Hematopoietic multipotent progenitor cell treated with erythropoietin and hydrocortisone succinate and interleukin-3 and kit ligand, for 15 days (in vitro differentiated cells): ENCODE measurements at regions not wholly inside any gene's neighbourhood (a gene's known extent, or its start where the extent isn't known, plus 50 kb on each side); places are given as distances from the start of the nearest gene placed in this dataset.
"Not testable (repeated sequence)": the region's sequence is repeated elsewhere in the genome, so short reads cannot be mapped to it uniquely, and the experiment has no call there.

Experiments
- DNase-seq: peaks from one replicate; pipeline ENCODE4 v3.0.0-alpha.2; 2015; ENCODE audit warnings: low spot score

DNA sequence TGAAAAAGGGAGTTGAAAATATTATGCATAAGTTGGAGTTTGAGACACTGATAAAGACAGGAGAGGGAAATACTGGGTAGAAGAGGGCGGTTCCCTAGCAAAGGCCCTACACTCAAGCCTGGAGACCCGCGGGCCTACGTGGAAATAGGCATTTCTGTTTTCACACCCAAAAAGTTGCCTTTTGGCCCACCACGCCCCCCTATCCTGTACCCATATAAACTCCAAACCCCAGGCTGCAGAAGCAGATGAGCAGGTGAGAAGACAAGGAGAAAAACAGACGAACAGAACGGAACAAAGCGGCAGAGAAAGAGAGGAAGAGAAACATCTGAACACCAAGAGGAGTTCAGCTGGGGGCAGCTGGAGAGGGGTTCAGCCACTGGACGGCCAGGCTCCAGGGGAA lies 177.9 kb downstream of the GALC start:
- DNase-seq, result no peak

DNA sequence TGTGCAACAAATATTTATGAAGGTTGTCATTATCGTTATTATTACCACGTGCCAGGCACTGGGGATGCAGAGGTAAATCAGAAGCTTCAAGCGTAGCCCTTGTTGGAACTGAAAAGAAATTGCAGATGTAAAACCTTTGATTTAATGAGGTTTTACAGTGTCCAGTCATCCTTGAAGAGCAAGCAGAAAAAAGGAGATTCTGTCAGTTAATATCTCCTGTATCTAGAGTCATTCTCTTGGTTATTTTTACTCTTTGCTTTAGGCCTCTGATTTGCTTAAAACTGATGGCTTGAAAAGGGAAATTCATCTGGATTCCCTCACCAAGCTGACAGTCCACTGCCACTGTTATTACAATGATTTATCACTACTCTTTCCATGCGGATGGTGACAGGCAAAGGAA lies 179.3 kb downstream of the GALC start:
- DNase-seq, result no peak

DNA sequence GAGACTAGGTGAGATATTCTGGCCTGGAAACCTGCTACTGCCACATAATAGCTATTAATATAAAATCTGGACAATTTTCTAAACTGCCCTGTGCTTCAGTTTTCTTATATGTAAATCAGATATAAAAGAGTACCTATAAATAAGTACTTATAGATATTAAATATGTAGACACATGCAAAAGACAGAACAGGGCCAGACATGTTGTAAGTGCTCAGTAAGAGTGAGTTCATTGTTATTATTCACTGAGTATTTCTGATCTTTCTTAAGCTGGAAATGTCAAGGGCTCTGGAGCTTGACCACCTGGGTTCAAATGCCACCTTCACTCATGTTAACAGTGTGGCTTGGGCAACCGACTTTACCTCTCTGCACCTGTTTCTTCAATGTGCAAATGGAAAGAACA lies 179.8 kb downstream of the GALC start:
- DNase-seq, result no peak

DNA sequence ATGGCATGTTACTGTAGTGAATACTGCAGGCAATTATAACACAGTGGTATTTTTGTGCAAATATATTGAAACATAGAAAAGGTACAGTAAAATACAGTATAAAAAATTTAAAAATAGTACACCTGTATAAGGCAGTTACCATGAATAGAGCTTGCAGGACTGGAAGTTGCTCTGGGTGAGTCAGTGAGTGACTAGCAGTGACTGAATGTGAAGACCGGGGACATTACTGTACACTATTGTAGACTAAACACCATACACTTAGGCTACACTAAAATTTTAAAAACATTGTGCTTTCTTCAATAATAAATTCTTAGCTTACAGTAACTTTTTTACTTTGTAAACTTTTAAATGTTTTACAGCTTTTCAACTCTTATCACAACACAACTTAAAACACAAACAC lies 181.7 kb downstream of the GALC start:
- DNase-seq, result no peak

DNA sequence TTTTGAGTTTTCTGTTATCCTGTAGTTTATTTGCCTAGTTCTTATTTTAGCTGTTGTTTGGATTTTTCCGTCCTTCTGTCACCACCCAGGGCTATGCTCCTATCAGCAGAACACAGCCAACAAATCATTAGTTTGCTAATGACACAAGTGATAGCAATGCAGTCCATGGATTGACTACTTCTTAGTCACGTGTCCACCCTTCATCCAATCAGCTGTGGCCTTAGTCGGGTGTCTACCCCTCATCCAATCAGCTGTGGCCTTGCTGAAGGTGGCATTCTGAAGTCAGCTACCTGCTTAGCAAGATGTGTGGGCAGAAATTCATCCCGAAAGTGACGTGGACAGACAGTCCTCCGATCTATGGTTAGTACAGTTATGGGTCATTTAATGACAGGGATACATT lies 182.3 kb downstream of the GALC start:
- no peak for DNase-seq

DNA sequence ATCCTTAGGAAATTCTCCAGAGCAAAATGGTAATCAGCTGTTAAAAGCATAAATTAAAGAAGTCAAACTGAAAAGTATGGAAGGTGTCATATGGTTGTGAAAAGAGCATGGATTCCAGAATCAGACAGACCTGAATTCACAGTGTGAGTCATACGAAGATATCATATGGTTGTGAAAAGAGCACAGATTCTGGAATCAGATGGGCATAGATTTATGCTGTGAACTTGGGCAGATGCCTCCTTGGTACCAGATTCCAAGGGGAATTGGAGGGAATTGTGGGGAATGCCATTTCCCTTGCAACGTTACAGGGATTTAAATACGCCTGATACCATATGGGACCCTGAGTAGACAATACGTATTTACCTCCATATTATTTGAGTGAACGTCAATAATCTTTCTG lies 183.7 kb downstream of the GALC start:
- DNase-seq, result no peak

DNA sequence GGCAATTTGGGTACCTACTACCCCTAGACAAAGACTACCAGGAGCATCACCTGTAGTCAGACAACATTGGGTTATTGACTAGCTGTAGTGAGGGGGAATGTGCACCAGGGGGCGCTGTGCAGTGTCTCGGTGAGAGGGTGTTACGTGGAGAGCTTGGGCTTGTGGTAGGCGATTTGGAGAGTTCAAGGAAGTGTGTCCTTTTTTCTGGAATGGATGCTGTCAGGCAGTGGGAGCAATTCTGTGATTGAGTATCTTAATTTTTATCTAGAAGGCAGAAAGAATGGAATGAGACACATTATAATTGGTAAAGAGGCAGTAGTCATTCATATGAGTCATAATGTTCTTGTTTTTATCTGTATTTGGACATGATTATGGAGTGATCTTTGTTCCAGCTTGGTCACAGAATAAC lies 187.7 kb downstream of the GALC start:
- peak; percentile 47 for DNase-seq

DNA sequence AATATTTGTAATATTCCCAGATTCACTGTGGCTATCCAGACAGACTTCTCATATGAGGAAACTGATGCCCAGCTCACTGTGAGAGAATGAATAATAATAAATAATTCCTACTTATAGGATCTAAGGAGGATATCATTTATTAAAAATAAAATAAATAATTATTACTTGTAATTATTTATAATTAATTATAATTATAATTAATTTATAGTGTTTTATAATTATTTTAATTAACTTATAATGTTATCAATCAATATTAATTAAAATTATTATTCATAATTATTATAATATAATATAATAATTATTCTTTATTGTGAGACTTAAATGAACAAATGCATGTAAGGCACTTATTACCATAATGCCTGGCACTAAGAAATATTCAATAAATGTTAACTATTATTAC lies 192.8 kb downstream of the GALC start:
- DNase-seq, result no peak

DNA sequence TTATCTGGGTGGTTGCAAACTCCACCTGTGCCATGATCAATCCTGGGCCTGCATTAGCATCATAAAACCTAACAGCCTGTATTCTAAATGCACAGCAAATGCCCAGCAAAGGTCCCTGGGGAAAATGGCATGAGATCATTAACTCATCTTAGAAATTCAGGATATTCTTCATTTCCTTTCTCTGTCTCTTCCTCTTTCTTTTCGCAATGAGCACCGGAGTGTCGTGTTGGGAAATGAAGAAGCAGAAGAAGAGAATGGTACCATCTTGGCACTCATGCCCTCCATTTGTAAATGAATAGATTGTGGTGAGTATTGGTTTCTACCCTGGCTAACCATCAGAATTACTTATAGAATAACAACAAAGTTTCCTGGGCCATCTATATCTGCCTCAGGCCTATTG lies 193.6 kb downstream of the GALC start:
- DNase-seq, result no peak

DNA sequence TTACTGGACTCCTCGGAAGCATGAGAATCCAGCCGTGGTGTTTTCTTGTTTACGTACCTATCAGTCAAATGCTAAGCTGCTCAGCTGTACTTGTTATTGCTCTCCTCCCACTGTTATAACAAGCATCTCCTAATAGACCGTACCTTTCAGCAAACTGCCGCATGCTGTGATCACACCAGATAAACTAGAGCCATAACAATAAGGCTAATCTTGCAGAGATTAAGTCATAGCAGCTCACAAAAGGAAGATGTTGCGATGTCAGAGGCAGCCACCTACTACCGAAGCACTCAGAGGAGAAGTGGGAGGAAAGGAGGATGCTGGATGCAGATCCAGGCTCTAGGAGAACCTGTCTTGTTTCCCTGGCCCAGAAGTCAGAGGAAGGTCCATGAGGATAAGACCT lies 196.0 kb downstream of the GALC start:
- DNase-seq, result no peak

DNA sequence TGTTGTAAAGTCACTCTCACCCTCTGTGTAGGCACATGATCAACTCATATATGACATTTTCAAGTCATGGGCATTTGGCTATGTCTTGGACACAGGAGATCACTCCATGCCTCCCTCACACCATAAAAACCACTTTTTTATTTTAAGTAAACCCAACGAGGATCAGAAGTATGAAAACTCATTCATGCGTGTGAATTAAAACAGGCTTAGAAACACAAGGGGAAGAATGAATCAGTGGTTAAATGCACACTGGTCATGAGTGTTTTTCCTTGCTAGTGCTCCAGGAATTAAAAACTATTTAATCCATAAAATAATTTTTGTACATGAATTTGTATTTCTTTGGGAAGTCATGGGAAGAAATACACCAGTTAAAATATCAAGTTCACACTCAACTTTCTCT lies 198.4 kb downstream of the GALC start:
- DNase-seq, result no peak

DNA sequence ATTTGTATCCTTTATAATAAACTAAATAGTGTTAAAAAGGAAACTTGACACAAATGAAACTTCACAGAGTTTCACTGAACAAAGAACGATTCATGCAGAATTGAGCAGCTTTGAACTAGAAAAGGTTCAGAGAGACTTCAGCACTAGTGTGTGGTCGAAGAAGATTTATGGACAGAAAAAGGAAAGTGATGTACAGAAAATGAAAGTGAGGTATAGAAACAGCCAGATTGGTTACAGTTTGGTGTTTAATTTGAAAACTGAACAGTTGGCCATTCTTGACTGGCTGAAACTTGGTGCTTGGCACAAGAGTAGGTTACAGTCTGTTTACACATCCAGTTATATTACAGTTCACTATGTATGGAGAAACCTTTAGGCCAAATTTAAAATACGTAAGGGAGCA lies 207.1 kb downstream of the GALC start:
- no peak for DNase-seq

DNA sequence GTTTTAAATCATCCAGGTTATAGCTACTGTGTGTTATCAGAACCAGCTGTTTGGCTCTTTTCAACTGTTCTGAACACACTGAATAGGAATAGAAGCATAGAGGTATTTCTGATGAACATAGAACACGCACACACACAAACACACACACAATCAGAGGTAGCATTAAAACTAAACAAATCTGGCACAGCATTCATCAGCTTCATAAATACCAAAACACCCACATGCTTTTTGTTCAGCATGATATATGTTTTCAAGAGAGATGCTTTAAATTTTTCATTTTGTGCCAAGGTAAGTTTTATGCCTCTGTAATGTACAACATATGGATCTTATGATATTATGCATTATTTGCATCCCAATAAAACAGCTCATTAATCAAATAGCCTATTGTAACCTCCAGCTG lies 208.6 kb downstream of the GALC start:
- no peak for DNase-seq

DNA sequence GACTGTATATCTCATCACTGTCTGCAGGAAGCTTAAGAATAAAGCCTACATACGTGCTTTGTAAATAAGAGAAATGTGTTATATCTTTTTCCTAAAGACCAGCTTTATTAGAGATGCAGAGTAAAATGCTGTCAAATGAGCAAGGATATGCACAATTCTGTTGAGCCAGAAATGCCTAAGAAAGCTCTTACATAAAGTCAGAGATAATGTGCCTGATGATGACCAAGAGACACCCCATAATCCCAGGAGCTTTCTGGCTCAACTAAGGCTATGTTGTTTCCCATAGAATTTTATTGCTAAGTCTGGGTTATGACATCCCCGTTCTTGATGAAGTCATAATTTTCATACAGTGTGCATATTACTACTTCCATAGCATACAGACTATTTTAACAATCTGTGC lies 209.9 kb downstream of the GALC start:
- no peak for DNase-seq

DNA sequence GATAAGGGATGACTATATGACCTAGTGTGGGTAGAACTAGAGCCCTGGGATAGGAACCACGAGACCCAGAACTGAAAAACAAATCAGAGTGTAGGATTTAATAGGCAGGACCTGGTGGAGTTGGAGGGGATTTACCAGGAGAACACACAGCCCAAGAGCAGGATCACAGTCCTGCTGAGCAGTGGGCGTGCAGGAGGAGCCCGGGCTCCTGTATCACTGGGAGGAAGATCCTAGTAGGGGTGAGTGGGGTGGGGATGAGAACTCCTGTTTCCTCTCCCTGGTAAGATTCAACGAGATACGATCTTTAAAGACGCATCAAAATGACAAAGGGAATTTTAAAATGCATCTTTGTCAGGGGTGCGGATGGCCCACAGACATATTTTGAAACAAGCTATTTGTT lies 220.1 kb downstream of the GALC start:
- DNase-seq, result no peak

DNA sequence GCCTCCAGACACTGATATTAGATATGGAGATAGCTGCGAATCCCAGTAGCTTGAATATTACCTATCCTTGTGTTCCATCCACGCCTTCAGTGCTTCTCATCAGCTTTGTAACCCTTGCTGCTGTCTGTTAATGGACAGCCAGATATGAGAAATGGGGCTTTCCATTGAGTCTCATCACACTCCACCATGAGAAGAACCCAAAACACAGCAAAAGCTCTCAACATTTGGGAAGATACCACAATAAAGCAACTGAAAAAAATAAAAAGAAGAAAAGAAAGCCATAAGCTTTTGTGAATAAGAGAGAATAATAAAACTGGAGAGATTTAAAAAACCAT lies 225.4 kb downstream of the GALC start:
- DNase-seq, result no peak

DNA sequence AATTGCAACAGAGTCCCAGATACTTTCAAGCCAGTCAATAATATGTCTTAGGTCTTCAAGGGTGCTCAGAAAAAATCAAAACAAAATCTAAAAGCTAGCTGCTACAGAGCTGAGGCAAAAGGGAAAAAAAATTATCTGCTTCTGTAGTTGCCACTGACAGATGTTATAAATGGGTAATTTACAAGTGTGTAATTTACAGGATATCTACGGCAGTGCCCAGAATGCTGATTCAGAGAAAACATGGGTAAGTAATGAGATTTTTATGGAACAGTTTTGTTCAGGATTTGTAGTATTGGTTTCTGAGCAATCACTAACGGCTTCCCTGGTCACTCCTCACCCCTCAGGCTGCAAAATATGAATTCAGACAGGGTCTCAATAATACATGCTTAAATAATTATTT lies 234.1 kb downstream of the GALC start:
- DNase-seq, result no peak

DNA sequence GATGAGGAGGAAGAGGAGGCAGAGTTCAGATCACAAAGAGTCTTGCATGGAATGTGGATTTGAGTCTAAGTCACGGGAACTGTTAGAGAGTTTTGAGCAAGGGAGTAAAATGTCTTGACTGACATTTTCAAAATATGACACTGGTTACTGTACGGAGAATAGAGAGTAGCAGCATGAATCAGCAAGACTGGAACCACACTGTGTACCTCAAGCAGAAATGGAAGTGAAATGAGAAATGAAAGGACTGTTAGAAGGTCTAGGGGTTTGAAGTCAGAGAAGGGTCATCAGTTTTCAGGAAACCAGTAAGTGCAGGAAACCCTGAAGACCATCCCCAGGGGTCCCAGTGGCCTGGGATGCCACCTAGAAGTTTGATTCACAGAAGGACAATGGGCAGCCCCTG lies 236.3 kb downstream of the GALC start:
- no peak for DNase-seq

DNA sequence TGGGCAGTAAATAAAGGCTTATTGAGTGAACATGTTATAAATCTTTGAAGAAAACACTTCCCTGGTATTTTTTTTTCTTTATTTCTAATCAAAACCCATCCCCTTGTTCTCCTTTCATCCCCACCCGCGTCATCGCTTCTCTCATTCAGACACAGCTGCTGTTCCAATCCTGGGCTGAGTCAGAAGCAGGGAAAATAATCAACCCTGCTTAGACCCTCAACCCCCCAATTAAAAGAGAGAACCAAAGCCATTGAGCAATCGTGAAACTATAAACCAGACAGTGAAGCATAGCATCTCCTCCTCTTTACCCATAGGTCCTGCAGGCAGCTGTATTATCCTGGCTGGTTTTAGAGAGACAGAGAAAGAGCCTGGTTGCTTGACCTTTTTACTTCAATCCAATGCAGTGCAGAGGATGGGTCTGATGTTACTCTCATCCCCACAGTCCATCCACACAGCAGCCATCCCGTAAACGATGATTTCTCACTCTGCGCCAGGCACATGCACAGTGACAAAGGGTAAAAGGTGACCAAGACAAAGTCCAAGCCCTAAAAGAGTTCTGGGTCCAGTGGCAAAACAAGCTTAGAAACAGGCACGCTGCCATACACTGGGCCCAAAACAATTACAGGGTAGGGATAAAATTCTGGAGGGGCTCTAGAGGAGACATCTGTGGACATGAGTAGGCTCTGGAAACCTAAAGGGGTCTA lies 238.3 kb downstream of the GALC start:
- DNase-seq, result no peak

DNA sequence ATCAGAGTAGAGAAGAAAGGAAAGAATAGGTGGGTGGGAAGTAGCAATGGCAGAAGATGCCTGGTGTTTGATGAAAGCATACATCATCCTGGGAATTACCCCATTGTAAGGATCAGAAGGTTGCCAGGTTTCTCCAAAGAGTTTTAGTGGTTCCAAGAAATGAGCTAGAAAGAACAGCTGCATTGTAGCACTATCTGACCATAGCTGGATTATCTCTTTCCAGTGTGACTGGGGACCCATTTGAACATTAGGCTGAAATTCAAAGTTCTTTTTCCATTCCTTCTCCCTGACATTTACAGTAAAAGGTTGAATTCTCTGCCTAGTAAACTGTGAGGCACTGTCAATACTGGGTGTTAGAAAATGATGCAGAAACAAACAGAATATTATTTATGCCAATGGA lies 244.4 kb downstream of the GALC start:
- no peak for DNase-seq

DNA sequence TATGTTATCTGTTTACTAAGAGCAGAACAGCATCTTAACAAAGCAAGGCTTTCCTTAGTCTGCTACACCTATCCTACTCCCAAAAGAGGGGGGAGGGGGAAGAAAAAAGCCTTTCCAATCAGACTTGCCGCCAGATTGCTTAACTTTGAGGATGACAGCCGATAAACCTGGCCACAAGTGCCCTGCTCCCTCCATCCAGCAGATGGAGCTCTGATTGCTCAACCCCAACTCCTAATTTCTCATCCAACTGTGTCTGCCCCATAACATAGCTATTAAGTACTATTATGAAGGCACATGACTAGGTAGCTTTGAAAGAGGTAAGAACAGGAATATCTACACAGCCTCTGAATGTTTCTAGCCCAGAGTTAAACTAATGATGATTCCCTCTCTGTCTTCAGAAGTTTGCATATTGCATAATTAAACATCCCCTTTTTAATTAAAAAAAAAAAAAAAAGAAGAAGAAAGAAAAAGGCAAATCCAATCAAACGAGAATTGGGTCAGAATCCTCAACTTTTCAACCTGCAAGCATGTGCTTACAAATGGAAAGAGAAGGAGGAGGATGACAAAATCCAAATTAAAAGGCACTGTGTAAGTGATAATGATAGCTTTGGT lies 247.4 kb downstream of the GALC start:
- DNase-seq, result no peak

DNA sequence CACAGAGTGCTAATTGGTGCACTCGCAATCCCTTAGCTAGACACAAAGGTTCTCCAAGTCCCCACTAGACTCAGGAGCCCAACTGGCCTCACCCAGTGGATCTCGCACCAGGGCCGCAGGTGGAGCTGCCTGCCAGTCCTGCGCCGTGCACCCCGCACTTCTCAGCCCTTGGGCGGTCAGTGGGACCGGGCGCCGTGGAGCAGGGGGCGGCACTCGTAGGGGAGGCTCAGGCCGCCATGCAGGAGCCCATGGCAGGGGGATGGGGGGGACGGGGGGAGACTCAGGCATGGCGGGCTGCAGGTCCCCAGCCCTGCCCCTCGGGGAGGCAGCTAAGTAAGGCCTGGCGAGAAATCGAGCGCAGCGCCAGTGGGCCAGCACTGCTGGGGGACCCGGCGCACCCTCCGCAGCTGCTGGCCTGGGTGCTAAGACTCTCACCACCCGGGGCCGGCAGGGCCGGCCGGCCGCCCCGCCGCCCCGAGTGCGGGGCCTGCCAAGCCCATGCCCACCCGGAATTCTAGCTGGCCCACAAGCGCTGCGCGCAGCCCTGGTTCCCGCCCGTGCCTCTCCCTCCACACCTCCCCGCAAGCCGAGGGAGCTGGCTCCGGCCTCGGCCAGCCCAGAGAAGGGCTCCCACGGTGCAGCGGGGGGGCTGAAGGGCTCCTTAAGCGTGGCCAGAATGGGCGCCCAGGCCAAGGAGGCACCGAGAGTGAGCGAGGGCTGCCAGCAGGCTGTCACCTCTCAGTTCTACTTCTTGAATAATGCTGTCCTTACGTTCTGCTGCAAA lies 258.2 kb downstream of the GALC start:
- DNase-seq, result not testable (repeated sequence)

DNA sequence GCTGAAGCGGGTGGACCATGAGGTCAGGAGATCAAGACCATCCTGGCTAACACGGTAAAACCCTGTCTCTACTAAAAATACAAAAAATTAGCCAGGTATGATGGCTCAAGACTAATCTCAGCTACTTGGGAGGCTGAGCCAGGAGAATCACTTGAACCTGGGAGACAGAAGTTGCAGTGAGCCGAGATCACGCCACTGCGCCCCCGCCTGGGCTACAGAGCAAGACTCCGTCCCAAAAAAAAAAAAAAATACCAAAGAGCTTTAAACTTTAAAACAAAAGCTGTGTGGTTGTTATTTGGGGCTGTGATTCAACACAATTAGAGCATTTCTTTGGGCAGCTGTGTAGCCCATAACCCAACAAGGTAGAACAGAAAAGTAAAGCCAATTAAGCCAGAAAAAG lies 259.9 kb downstream of the GALC start:
- DNase-seq, result not testable (repeated sequence)

DNA sequence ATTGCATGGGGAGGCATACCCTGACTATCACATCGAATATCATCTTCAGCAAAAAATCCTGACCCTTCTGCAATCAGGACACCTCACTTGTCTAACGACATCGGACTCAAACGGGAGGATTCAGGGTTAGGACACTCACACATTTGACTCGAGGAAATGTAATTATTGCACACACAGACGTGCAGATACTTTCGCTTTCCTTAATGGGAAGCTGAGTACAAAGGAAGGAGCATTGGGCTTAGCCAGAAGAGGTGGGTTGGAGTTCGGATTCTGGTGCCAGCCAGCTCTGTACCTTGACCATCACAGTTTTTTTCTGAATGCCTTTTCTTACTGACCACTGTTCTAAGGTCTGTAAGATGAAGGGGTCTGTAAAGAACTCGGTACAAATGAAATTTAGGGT lies 260.4 kb downstream of the GALC start:
- no peak for DNase-seq
